Testis (tissue), 2 donors: ENCODE measurements at regions not wholly inside any gene's neighbourhood (a gene's known extent, or its start where the extent isn't known, plus 50 kb on each side); places are given as distances from the start of the nearest gene placed in this dataset.
A peak's percentile ranks its signal among the peaks of the same experiment; 100 is the strongest.

ENCODE experiments used
- DNase-seq: peaks from one replicate; pipeline ENCODE4 v3.0.0-alpha.2; 2019
- H3K27ac ChIP-seq, 2 donors: fragments of 200-600 bp; sonication (generic); one replicate each; pipeline ENCODE4 v1.5.1; 2019
- H3K27me3 ChIP-seq: fragments of 200-600 bp; sonication (generic); one replicate; pipeline ENCODE4 v1.5.1; 2019
- H3K36me3 ChIP-seq: fragments of 200-600 bp; sonication (generic); one replicate; pipeline ENCODE4 v1.5.1; 2017; ENCODE audit warnings: low read depth; ENCODE audit errors: missing control alignments
- H3K4me1 ChIP-seq: fragments of 200-600 bp; sonication (generic); one replicate; pipeline ENCODE4 v1.5.1; 2019
- H3K4me3 ChIP-seq, 2 donors: fragments of 200-600 bp; sonication (generic); one replicate each; pipeline ENCODE4 v1.5.1; 2017 to 2019
- H3K9me3 ChIP-seq: fragments of 200-600 bp; sonication (generic); one replicate; pipeline ENCODE4 v1.5.1; 2017
- CTCF ChIP-seq, 3 experiments: fragments of 450-650 bp in 2 of 3; fragments of 200-600 bp in 1 of 3; sonication (generic) in 1 of 3; IDR thresholded peaks; one replicate each; pipeline ENCODE4 v1.5.1; 2016 to 2019; ENCODE audit warnings: antibody characterized with exemption in 3 of 3, mild to moderate bottlenecking in 2 of 3, moderate library complexity in 1 of 3
- POLR2A ChIP-seq: fragments of 450-650 bp; IDR thresholded peaks from one replicate; pipeline ENCODE4 v1.6.1; 2017; ENCODE audit warnings: antibody characterized with exemption, mild to moderate bottlenecking, moderate library complexity
- WGBS, 2 donors: methylation state at CpG; one replicate each; pipeline ENCODE4 v1.1.5; 2018; 5-methylcytosine and 5-hydroxymethylcytosine counted together
- intact Hi-C: fragments of 100-400 bp; cut with DNase I; formaldehyde crosslinking; loops from one replicate; pipeline ENCODE4 v1.15.1; 2023; ENCODE audit warnings: low total_unique reads

DNA sequence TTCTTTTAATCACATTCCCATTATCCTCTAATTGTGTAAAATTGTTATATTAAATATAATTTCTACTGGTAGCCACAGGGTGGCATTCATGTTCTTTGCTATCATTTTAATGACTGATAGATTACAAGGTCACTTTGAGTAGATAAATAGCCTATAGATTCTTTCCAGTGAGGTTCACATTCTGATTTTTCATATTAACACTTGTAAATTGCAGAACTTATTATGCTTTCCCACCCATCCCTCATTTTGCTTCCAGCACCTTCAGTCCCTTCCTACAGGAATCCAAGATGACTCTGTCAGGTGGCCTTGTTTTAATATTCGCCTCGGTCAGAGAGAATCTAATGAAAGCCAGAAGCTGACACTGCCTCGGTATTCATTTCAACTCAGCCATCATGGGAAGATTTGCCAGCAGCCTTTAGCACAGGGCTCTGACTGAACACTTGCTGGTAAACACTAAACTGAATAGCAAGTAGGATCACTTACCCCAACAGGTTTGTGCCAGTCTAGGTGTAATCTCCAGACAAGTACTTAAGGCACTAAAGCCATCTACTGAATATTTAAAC lies 101.2 kb upstream of the FSHR start:
- TF ChIP-seq POLR2A, result no peak
- peak in 1 of 3 experiments; percentile 22 for TF ChIP-seq CTCF (IDR thresholded peaks at IDR 0.05)
- DNase-seq, result no peak
- H3K9me3 ChIP-seq, result no peaks in the 10 kb centered on the region
- WGBS, 2 donors, result 45 to 49% methylated on average over 3 of the region's 3 CpGs
- H3K36me3 ChIP-seq, result no peaks in the 10 kb centered on the region
- no peaks in the 10 kb centered on the region for H3K4me1 ChIP-seq
- intact Hi-C loops, result no loop called here
- no peak overlapping the region for H3K4me3 ChIP-seq
- no peaks in the 10 kb centered on the region for H3K27me3 ChIP-seq
- H3K27ac ChIP-seq, result no peak overlapping the region

DNA sequence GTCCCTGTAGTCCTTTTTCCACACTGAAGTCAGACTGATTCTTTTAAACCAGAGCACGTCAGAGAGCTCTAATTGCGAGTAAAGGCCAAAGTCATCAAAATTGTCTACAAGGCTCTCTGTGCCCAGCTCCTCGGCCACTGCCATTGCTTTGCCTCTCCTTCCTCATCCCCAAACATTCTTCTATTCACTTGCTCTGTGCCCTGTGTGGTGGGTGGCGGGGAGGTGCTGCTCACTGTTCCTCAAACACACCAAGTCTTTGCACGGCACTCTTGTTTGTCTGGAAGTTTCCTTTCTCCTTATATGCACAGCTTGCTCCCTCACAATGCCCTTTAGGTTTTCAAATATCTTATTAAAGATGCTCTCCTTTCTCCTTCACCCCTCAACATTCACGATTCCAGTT lies 100.1 kb upstream of the FSHR start:
- no peaks in the 10 kb centered on the region for H3K27me3 ChIP-seq
- no peak overlapping the region for H3K4me3 ChIP-seq
- no peak overlapping the region for H3K27ac ChIP-seq
- intact Hi-C loops, result no loop called here
- no peaks in the 10 kb centered on the region for H3K4me1 ChIP-seq
- TF ChIP-seq CTCF (IDR thresholded peaks at IDR 0.05) (no peak), POLR2A (no peak)
- 81 to 82% methylated on average over 6 of the region's 6 CpGs for WGBS, 2 donors
- H3K36me3 ChIP-seq, result no peaks in the 10 kb centered on the region
- DNase-seq, result no peak
- no peaks in the 10 kb centered on the region for H3K9me3 ChIP-seq

DNA sequence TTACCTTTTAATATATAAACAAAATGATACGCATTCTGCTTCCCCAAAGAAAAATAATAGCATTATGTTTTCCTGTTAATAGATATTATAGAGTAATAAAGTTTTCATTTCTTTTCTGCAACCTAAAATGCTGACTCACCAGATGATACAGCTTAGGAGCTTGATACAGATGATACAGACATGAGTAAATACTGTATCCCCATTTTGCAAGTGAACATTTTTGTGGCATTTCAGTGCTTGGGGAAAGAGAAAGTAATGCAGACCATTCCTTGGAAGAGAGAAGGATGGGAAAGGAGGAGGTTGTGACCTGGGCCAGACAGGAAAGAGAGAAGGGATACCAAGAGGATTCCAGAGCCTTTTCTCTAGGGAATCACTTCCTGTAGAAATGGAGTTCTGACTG lies 97.5 kb upstream of the FSHR start:
- Histone ChIP-seq H3K36me3 (no peaks in the 10 kb centered on the region), H3K27ac (no peak overlapping the region), H3K4me1 (no peaks in the 10 kb centered on the region), H3K9me3 (no peaks in the 10 kb centered on the region), H3K27me3 (no peaks in the 10 kb centered on the region), H3K4me3 (no peak overlapping the region)
- TF ChIP-seq POLR2A, result no peak
- TF ChIP-seq CTCF (IDR thresholded peaks at IDR 0.05), result no peak
- DNase-seq, result no peak
- intact Hi-C loops, result no loop called here
- 91 to 98% methylated on average over 1 of the region's 1 CpG for WGBS, 2 donors

DNA sequence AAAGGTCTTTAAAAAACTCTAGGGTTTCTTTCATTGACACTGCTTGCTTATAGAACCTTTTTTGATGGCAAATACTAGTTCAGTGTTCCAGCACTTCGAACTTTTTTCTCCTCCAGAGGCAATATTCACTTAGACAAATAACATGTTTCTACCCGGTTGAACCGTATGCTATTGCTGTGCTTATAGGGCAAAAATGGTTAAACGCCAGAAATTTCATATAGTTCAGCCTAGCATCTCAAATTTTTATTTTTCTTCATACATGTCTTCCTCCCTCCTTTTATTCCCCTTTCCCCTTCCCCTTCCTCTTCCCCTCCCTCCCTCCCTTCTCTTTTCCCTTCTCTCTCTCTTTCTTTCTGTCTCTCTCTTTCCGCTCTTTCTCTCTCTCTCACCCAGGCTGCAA lies 96.9 kb upstream of the FSHR start:
- H3K27me3 ChIP-seq, result no peaks in the 10 kb centered on the region
- H3K27ac ChIP-seq, result no peak overlapping the region
- no peaks in the 10 kb centered on the region for H3K4me1 ChIP-seq
- no peak for DNase-seq
- no peak overlapping the region for H3K4me3 ChIP-seq
- H3K9me3 ChIP-seq, result no peaks in the 10 kb centered on the region
- WGBS, 2 donors, result 76 to 81% methylated on average over 5 of the region's 5 CpGs
- intact Hi-C loops, result no loop called here
- TF ChIP-seq CTCF (IDR thresholded peaks at IDR 0.05), result no peak
- H3K36me3 ChIP-seq, result no peaks in the 10 kb centered on the region

GRCh38 chr2:49248506-49248905 lies 94.2 kb upstream of the FSHR start:
- 69 to 100% methylated on average over 1 of the region's 1 CpG for WGBS, 2 donors
- no peak overlapping the region for H3K27ac ChIP-seq
- no peaks in the 10 kb centered on the region for H3K27me3 ChIP-seq
- no peaks in the 10 kb centered on the region for H3K4me1 ChIP-seq
- intact Hi-C loops, result no loop called here
- no peaks in the 10 kb centered on the region for H3K36me3 ChIP-seq
- no peak overlapping the region for H3K4me3 ChIP-seq
- TF ChIP-seq POLR2A (no peak), CTCF (IDR thresholded peaks at IDR 0.05) (no peak)
- DNase-seq, result no peak
- H3K9me3 ChIP-seq, result no peaks in the 10 kb centered on the region
